Activated CD4-positive, alpha-beta T cell treated with anti-CD3 and anti-CD28 coated beads, Interleukin-2, amount 50 U/mL, for 48 hours (primary cell): ENCODE measurements at regions not wholly inside any gene's neighbourhood (a gene's known extent, or its start where the extent isn't known, plus 50 kb on each side); places are given as distances from the start of the nearest gene placed in this dataset.

Experiments
- DNase-seq, 2 experiments: peaks; one replicate each; pipeline ENCODE4 v3.0.0-alpha.2; 2020

- no peak for DNase-seq
Observed at GRCh38 chr13:104320446-104320845, 1254.2 kb upstream of the SLC10A2 start.

GRCh38 chr13:104318121-104318520, 1251.9 kb upstream of the SLC10A2 start:
- no peak for DNase-seq

GRCh38 chr13:104315606-104316005, 1249.4 kb upstream of the SLC10A2 start:
- DNase-seq: no peak

GRCh38 chr13:104314926-104315535, 1248.8 kb upstream of the SLC10A2 start:
- DNase-seq: no peak

GRCh38 chr13:104314321-104314720, 1248.1 kb upstream of the SLC10A2 start:
- no peak for DNase-seq

- no peak for DNase-seq
Observed at GRCh38 chr13:104310861-104311260, 1244.6 kb upstream of the SLC10A2 start.

- no peak for DNase-seq
Observed at GRCh38 chr13:104309431-104309830, 1243.2 kb upstream of the SLC10A2 start.

DNA sequence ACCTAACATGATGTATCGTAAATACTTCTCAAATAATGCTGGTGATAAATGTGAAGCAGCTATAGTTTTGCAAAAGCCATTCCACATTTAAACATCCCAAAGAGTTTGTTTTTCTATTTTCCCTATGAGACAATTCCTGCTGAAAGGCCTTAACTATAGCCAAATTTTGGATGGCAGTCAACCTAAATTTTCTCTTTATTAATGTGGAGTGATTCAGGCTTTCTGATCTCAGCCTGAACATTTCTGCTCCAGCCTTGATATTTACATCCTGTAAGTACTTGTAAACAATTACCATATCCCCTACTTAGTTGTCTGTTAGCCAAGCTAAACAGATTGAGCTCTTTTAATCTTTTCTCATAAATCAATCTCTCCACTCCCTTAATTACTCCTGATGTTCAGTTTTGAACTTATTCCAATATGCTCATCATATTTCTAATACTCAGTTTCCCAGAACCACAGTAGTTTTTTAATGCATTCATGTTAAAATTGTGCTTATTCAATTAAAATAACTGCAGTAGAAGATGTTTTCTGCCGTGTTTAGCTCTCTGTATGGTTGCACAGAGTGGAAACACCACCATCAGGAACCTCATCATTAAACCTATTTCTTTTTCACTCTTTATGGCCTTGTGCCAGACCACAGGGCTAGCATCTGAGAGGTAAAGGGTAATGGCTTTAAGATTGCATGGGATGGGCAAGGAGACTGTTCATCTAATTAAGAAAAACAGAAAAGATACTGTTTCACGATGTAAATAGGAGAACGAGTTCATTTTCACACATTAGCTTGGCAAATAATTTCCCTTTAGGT, 1235.2 kb upstream of the SLC10A2 start:
- no peak for DNase-seq

DNA sequence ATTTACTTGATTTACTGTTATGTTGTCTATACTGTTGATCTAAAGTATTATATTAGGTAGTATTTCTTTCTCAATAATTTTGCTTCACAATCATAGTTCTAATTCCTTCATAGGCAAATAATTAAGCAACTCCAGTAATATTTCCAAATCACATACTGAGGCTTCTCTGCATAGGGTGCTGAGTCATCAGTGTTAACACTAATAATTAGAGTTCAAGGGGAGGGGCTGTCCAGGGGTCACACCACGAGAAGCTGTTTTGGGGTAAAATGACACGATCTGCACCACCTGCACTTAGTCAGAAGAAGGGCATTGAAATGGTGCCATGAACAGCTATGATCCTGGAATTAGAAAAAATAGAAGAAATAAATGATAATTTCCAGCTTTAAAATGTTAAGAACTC, 1230.9 kb upstream of the SLC10A2 start:
- no peak for DNase-seq

DNA sequence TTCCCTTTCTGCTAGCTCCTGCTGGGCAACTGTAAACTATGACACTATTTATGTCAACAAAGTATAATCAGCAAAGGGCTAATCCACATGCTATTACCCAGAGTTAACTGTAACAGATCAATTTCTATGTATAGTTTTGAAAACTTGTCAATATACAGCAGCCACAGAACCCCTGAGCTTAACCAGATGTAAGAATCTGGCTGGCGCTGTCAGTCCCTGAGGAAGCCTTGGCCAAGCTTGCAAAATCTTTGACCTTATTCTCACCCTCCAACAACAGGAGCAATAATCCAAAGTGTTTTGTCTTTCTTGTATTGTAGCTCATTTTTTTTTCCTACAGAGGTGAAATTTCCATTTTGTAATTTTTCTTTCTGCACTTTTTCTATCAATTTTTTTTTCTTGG, 1230.1 kb upstream of the SLC10A2 start:
- no peak for DNase-seq

- no peak for DNase-seq
Observed at GRCh38 chr13:104295537-104295936, 1229.3 kb upstream of the SLC10A2 start.

DNA sequence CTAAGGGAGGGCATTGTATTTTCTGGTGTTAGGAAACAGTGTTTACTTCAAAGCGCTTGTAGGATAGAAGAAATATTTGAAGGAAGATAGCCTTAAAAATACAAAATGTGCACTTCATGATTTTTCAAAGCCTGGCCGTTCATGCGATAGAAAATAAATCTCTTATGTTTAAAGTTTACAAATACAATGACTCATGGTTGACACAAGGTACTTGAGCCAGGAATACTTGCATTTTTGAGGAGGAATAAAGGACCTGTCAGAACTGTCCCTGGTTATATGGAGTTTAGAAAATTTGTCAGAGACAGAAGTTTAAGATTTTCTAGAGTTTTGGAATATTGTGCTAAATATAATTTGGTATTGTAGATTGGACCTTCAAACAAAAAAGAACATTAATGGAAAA, 1223.2 kb upstream of the SLC10A2 start:
- DNase-seq: no peak

DNA sequence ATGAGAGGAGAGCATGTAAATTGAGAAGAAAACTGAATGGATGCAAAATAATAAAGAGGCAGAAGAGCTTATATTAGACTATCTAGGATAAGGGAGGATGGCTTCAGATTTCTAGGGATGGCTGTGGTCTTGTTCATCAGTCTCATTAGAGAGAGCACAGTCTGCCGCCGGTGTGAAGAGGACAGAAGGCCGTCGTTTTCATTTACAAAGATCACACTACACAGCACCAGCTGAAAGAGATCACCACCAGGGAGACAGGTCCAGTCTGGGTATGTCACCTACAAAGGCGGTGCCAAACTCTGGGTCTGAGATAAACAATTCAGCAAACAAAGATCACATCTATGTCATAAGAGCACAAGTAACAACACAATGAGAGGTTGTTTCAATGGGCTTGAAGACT, 1222.3 kb upstream of the SLC10A2 start:
- DNase-seq: no peak

GRCh38 chr13:104286566-104287290, 1220.5 kb upstream of the SLC10A2 start:
- no peak for DNase-seq

- no peak for DNase-seq
Observed at GRCh38 chr13:104281910-104282309, 1215.7 kb upstream of the SLC10A2 start.

DNA sequence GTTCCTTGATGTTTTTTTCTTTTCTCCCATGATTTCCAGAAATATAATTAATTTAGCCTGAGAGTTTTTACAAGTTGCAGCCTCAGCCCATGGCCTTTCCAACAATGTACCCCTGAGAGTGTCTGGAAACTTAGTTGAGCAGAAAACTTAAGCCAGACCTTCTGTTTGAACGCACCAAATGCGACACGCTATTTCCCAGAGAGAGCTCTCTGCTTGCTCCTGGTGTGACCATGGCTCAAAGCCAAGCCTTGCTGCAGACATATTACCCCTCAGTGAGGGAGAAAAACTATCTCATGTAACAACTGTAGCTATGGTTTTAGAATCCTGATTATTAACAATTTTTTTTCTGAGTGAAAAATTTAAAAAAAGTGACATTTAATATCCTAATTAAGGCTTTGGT, 1204.5 kb upstream of the SLC10A2 start:
- no peak for DNase-seq

DNA sequence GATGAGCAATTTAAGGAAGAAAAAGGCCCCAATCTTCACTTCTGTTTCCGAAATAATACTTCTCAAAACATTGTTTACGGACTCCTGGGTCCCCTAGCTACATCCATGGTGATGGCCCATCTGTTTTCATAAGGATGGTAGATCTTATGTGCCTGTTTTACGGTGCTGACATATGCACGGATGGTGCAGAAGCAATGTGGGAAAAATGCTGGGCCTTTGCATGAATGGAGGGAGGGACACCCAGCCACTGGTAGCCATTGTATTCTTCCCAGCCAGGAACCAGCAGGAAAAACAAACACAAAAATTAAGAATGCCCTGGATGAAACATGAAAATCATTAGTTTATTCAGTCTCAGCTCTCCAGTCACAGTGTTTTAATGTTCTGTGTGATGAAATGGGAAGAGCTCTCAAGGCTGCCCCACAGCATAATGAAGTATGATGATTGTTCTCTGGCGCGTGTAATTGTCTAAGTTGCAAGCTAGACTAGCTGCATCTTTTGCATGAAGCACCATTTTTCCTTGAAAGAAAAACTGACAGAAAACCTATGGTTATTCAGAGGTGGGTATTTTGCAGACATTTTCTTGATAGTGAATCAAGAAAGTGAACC, 1201.1 kb upstream of the SLC10A2 start:
- no peak for DNase-seq

DNA sequence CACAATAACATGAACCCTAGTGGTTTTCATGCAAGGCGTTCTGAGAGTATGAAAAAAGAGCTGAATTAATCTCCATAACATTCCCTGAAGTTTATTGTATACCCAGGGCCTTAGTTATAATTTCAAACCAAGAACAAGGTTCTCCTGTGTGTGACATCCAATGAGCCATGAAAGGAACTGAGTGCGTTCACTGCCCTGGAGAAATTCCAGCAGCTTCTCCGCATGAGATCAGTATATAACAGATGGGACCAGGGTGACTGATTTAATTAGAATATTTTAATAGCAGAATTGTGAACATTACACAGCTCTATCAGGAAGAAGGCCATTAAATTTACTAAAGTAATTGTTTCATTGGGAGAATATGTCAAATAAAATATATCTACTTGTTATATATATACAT, 1190.5 kb upstream of the SLC10A2 start:
- DNase-seq: no peak

DNA sequence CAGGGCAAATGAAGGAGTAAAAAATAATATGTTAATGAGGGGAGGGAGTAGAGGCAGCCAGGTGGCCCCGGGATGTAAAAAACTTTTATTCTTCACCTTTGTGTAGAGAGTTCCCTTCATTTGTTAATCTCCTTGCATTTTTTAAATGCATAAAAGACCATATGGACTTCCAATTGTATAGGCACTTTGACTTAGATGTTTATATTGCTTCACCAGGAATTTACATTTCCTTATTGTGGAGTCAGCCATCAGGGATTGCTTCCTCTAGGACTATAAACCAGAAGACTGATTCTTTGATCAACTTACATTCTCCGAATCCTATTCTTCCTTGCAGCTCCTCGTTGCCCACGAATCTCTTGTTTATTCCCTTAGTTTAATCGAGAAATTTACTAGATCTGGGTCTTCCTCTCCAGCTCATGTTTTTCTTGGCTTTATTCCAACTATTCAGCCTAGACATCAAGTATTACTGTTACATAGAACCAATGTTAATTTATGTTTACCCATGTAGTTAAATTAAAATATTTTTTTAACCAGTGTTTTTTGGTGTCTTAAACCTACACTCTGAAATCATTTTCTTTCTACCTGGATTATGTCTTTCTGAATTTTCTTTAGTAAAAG, 1187.0 kb upstream of the SLC10A2 start:
- DNase-seq: no peak

DNA sequence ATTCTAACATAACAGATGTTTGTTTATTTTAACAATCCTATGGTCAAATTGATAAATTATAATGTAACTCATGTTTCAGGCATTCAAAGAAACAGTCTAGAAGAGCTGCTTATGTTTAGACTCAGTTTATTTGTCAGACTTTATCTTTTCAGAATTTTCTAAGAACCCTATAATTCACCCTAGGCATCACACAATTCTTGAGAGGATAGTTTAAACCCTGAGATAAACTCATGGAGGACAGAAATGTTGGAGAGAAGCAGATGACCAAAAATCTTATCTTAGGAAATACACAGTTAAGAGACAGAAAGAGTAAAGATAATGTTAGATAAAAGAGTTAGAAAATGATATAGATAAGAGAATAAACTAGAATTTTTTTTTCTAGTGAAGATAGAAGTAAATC, 1185.7 kb upstream of the SLC10A2 start:
- DNase-seq: no peak

- no peak for DNase-seq
Observed at GRCh38 chr13:104246955-104247354, 1180.7 kb upstream of the SLC10A2 start.

- no peak for DNase-seq
Observed at GRCh38 chr13:104206450-104207044, 1140.3 kb upstream of the SLC10A2 start.

- no peak for DNase-seq
Observed at GRCh38 chr13:104204177-104204576, 1138.0 kb upstream of the SLC10A2 start.
